NT2/D1 (cell line): ENCODE measurements at regions not wholly inside any gene's neighbourhood (a gene's known extent, or its start where the extent isn't known, plus 50 kb on each side); places are given as distances from the start of the nearest gene placed in this dataset.
A peak's percentile ranks its signal among the peaks of the same experiment; 100 is the strongest.
"Not testable (repeated sequence)": the region's sequence is repeated elsewhere in the genome, so short reads cannot be mapped to it uniquely, and the experiment has no call there.

Experiments used
- DNase-seq: peaks from one replicate; pipeline ENCODE4 v3.0.0-alpha.2; 2011; ENCODE audit warnings: low read depth, low spot score
- H3K27me3 ChIP-seq: 2 replicates; pipeline ENCODE4 v1.6.0; 2011; ENCODE audit warnings: mild to moderate bottlenecking; ENCODE audit not compliant: insufficient read length, insufficient read depth
- H3K36me3 ChIP-seq: 2 replicates; pipeline ENCODE4 v1.6.1; 2011; ENCODE audit warnings: mild to moderate bottlenecking, low read length, mixed read lengths; ENCODE audit not compliant: insufficient read depth, insufficient read length
- H3K4me1 ChIP-seq: 2 replicates; pipeline ENCODE4 v1.5.1; 2011; ENCODE audit not compliant: insufficient read depth, insufficient read length
- H3K4me3 ChIP-seq: 2 replicates; pipeline ENCODE4 v1.5.1; 2011; ENCODE audit warnings: low read depth; ENCODE audit not compliant: insufficient read length
- H3K9ac ChIP-seq: 2 replicates; pipeline ENCODE4 v1.6.0; 2011; ENCODE audit warnings: low read depth; ENCODE audit not compliant: insufficient read length
- H3K9me3 ChIP-seq: 2 replicates; pipeline ENCODE4 v1.5.1; 2011; ENCODE audit warnings: mild to moderate bottlenecking, low read length; ENCODE audit not compliant: insufficient read depth
- SUZ12 ChIP-seq: IDR thresholded peaks from 2 replicates; pipeline ENCODE4 v1.6.1; 2011; ENCODE audit not compliant: insufficient read length, insufficient read depth; ENCODE audit errors: extremely low read depth
- YY1 ChIP-seq: IDR thresholded peaks from 2 replicates; pipeline ENCODE4 v1.6.1; 2011; ENCODE audit not compliant: insufficient read length, insufficient read depth
- ZNF274 ChIP-seq: IDR thresholded peaks from 2 replicates; pipeline ENCODE4 v1.6.1; 2011; ENCODE audit warnings: mild to moderate bottlenecking, low read depth, low read length

- H3K9ac ChIP-seq, result no peak overlapping the region
- no peak for DNase-seq
- H3K27me3 ChIP-seq, result no peaks in the 10 kb centered on the region
- no peak for TF ChIP-seq YY1
- no peak for TF ChIP-seq ZNF274
- TF ChIP-seq SUZ12, result no peak
- no peaks in the 10 kb centered on the region for H3K4me1 ChIP-seq
- H3K36me3 ChIP-seq, result no peaks in the 10 kb centered on the region
- H3K4me3 ChIP-seq, result no peak overlapping the region
- no peaks in the 10 kb centered on the region for H3K9me3 ChIP-seq
These were observed 151.0 kb upstream of the RSPO3 start for GRCh38 chr6:126967296-126968005.

- Histone ChIP-seq H3K9ac (no peak overlapping the region), H3K4me1 (no peaks in the 10 kb centered on the region), H3K4me3 (no peak overlapping the region), H3K9me3 (no peaks in the 10 kb centered on the region), H3K27me3 (no peaks in the 10 kb centered on the region), H3K36me3 (no peaks in the 10 kb centered on the region)
- peak; percentile 11 for DNase-seq
- no peak for TF ChIP-seq ZNF274
- TF ChIP-seq SUZ12, result no peak
- no peak for TF ChIP-seq YY1
These were observed 142.1 kb upstream of the RSPO3 start for GRCh38 chr6:126976253-126976797.

GRCh38 chr6:126983779-126984178, 134.7 kb upstream of the RSPO3 start:
- Histone ChIP-seq H3K9ac (no peak overlapping the region), H3K4me3 (no peak overlapping the region), H3K9me3 (no peaks in the 10 kb centered on the region), H3K27me3 (no peaks in the 10 kb centered on the region), H3K36me3 (no peaks in the 10 kb centered on the region), H3K4me1 (no peaks in the 10 kb centered on the region)
- DNase-seq, result no peak
- TF ChIP-seq ZNF274 (no peak), SUZ12 (no peak), YY1 (no peak)

- DNase-seq, H3K4me3 ChIP-seq, H3K9ac ChIP-seq, H3K27me3 ChIP-seq, H3K9me3 ChIP-seq, H3K36me3 ChIP-seq, H3K4me1 ChIP-seq: not testable (repeated sequence)
These were observed 130.3 kb upstream of the RSPO3 start for GRCh38 chr6:126988125-126988524.

GRCh38 chr6:127000631-127001030, 117.8 kb upstream of the RSPO3 start:
- H3K4me3 ChIP-seq, result no peak overlapping the region
- no peak overlapping the region for H3K9ac ChIP-seq
- H3K27me3 ChIP-seq, result no peaks in the 10 kb centered on the region
- no peak for DNase-seq
- no peaks in the 10 kb centered on the region for H3K4me1 ChIP-seq
- no peaks in the 10 kb centered on the region for H3K36me3 ChIP-seq
- H3K9me3 ChIP-seq, result no peaks in the 10 kb centered on the region
- TF ChIP-seq ZNF274, result no peak
- TF ChIP-seq SUZ12, result no peak
- no peak for TF ChIP-seq YY1

- Histone ChIP-seq H3K4me3 (no peak overlapping the region), H3K27me3 (no peaks in the 10 kb centered on the region), H3K36me3 (no peaks in the 10 kb centered on the region), H3K4me1 (no peaks in the 10 kb centered on the region), H3K9ac (no peak overlapping the region), H3K9me3 (no peaks in the 10 kb centered on the region)
- no peak for DNase-seq
- TF ChIP-seq SUZ12 (no peak), ZNF274 (no peak), YY1 (no peak)
These were observed 104.6 kb upstream of the RSPO3 start for GRCh38 chr6:127013865-127014264.

GRCh38 chr6:127015858-127016257, 102.6 kb upstream of the RSPO3 start:
- H3K4me3 ChIP-seq, result no peak overlapping the region
- H3K4me1 ChIP-seq, result no peaks in the 10 kb centered on the region
- no peak overlapping the region for H3K9ac ChIP-seq
- no peak for DNase-seq
- no peaks in the 10 kb centered on the region for H3K27me3 ChIP-seq
- H3K9me3 ChIP-seq, result no peaks in the 10 kb centered on the region
- TF ChIP-seq ZNF274 (no peak), YY1 (no peak), SUZ12 (no peak)
- H3K36me3 ChIP-seq, result no peaks in the 10 kb centered on the region

- TF ChIP-seq ZNF274 (no peak), SUZ12 (no peak), YY1 (no peak)
- Histone ChIP-seq H3K36me3 (no peaks in the 10 kb centered on the region), H3K27me3 (no peaks in the 10 kb centered on the region), H3K9ac (no peak overlapping the region), H3K4me1 (no peaks in the 10 kb centered on the region), H3K9me3 (no peaks in the 10 kb centered on the region), H3K4me3 (no peak overlapping the region)
- no peak for DNase-seq
These were observed 98.6 kb upstream of the RSPO3 start for GRCh38 chr6:127019828-127020227.
